ENCODE measurements at regions not wholly inside any gene's neighbourhood (a gene's known extent, or its start where the extent isn't known, plus 50 kb on each side); places are given as distances from the start of the nearest gene placed in this dataset.
A peak's percentile ranks its signal among the peaks of the same experiment; 100 is the strongest.

GRCh38 chr10:124165311-124165710, 71.9 kb upstream of the CHST15 start:
- H3K4me1 Mint-ChIP-seq: peaks cover 15% of the 10 kb centered on the region
- peak overlapping the region; percentile 3 for H3K27ac Mint-ChIP-seq
- H3K9me3 Mint-ChIP-seq: peaks cover 16% of the 10 kb centered on the region
- TF ChIP-seq CTCF (IDR thresholded peaks at IDR 0.05): no peak
- H3K36me3 Mint-ChIP-seq (ENCODE audit: low read depth): no peaks in the 10 kb centered on the region
- no peak overlapping the region for H3K4me3 Mint-ChIP-seq
- peaks cover 27% of the 10 kb centered on the region for H3K27me3 Mint-ChIP-seq (ENCODE audit: low read depth, poor library complexity)
- DNase-seq: no peak

GRCh38 chr10:124164264-124164663, 70.9 kb upstream of the CHST15 start:
- TF ChIP-seq CTCF (IDR thresholded peaks at IDR 0.05): no peak
- peaks cover 19% of the 10 kb centered on the region for H3K4me1 Mint-ChIP-seq
- peaks cover 37% of the 10 kb centered on the region for H3K27me3 Mint-ChIP-seq (ENCODE audit: low read depth, poor library complexity)
- H3K36me3 Mint-ChIP-seq (ENCODE audit: low read depth): no peaks in the 10 kb centered on the region
- H3K4me3 Mint-ChIP-seq: no peak overlapping the region
- peaks cover 16% of the 10 kb centered on the region for H3K9me3 Mint-ChIP-seq
- no peak for DNase-seq
- H3K27ac Mint-ChIP-seq: no peak overlapping the region

GRCh38 chr10:124162774-124163354, 69.5 kb upstream of the CHST15 start:
- peaks cover 19% of the 10 kb centered on the region for H3K4me1 Mint-ChIP-seq
- peaks cover 26% of the 10 kb centered on the region for H3K9me3 Mint-ChIP-seq
- H3K36me3 Mint-ChIP-seq (ENCODE audit: low read depth): peaks cover 1% of the 10 kb centered on the region
- H3K27me3 Mint-ChIP-seq (ENCODE audit: low read depth, poor library complexity): peaks cover 40% of the 10 kb centered on the region
- H3K4me3 Mint-ChIP-seq: no peak overlapping the region
- TF ChIP-seq CTCF (IDR thresholded peaks at IDR 0.05): no peak
- no peak for DNase-seq
- no peak overlapping the region for H3K27ac Mint-ChIP-seq

- Mint-ChIP-seq H3K27ac (no peak overlapping the region), H3K9me3 (peaks cover 32% of the 10 kb centered on the region), H3K4me1 (peaks cover 13% of the 10 kb centered on the region), H3K36me3 (ENCODE audit: low read depth) (peaks cover 4% of the 10 kb centered on the region), H3K4me3 (no peak overlapping the region), H3K27me3 (ENCODE audit: low read depth, poor library complexity) (peaks cover 40% of the 10 kb centered on the region)
- no peak for DNase-seq
- no peak for TF ChIP-seq CTCF (IDR thresholded peaks at IDR 0.05)
Observed at GRCh38 chr10:124162136-124162535, 68.7 kb upstream of the CHST15 start.

- Mint-ChIP-seq H3K36me3 (ENCODE audit: low read depth) (peaks cover 4% of the 10 kb centered on the region), H3K27ac (no peak overlapping the region), H3K9me3 (peaks cover 32% of the 10 kb centered on the region), H3K4me3 (no peak overlapping the region), H3K27me3 (ENCODE audit: low read depth, poor library complexity) (peaks cover 40% of the 10 kb centered on the region), H3K4me1 (peaks cover 11% of the 10 kb centered on the region)
- DNase-seq: no peak
- no peak for TF ChIP-seq CTCF (IDR thresholded peaks at IDR 0.05)
Observed at GRCh38 chr10:124161601-124162000, 68.2 kb upstream of the CHST15 start.

GRCh38 chr10:124160943-124161582, 67.7 kb upstream of the CHST15 start:
- Mint-ChIP-seq H3K4me3 (no peak overlapping the region), H3K27me3 (ENCODE audit: low read depth, poor library complexity) (peaks cover 37% of the 10 kb centered on the region), H3K4me1 (peaks cover 11% of the 10 kb centered on the region), H3K36me3 (ENCODE audit: low read depth) (peaks cover 4% of the 10 kb centered on the region), H3K27ac (no peak overlapping the region), H3K9me3 (peaks cover 32% of the 10 kb centered on the region)
- TF ChIP-seq CTCF (IDR thresholded peaks at IDR 0.05): no peak
- no peak for DNase-seq
